ENCODE measurements at regions not wholly inside any gene's neighbourhood (a gene's known extent, or its start where the extent isn't known, plus 50 kb on each side); places are given as distances from the start of the nearest gene placed in this dataset.

DNA sequence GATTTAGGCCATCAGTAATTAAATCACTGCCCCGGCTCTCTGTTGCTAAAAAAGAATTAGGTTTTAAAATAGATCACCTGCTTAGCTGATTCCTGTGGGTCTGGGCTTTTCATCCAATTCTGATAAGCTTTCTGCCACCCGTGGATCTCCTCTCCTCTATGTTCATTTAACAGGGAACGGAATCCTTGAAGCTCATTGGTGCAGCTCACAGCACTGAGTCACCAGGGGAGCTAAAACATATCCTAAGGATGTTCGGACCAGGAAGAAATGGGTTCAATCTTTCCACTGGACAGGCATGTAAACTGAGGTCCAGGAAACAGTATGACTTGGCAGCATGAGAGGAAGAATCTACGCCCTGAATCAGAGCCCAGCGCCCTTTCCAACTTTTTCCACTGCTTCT lies 267.1 kb upstream of the GRIA1 start:
- TF ChIP-seq, protein P1, sequence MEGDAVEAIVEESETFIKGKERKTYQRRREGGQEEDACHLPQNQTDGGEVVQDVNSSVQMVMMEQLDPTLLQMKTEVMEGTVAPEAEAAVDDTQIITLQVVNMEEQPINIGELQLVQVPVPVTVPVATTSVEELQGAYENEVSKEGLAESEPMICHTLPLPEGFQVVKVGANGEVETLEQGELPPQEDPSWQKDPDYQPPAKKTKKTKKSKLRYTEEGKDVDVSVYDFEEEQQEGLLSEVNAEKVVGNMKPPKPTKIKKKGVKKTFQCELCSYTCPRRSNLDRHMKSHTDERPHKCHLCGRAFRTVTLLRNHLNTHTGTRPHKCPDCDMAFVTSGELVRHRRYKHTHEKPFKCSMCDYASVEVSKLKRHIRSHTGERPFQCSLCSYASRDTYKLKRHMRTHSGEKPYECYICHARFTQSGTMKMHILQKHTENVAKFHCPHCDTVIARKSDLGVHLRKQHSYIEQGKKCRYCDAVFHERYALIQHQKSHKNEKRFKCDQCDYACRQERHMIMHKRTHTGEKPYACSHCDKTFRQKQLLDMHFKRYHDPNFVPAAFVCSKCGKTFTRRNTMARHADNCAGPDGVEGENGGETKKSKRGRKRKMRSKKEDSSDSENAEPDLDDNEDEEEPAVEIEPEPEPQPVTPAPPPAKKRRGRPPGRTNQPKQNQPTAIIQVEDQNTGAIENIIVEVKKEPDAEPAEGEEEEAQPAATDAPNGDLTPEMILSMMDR (IDR thresholded peaks at IDR 0.05; ENCODE audit: low read depth, low read length) = no peak
- no peak for DNase-seq
- Histone ChIP-seq H3K4me1 (no peaks in the 10 kb centered on the region), H3K36me3 (no peaks in the 10 kb centered on the region), H3K4me3 (ENCODE audit: low read depth, low read length) (no peak overlapping the region), H3K27me3 (no peaks in the 10 kb centered on the region), H3K9me3 (no peaks in the 10 kb centered on the region)

DNA sequence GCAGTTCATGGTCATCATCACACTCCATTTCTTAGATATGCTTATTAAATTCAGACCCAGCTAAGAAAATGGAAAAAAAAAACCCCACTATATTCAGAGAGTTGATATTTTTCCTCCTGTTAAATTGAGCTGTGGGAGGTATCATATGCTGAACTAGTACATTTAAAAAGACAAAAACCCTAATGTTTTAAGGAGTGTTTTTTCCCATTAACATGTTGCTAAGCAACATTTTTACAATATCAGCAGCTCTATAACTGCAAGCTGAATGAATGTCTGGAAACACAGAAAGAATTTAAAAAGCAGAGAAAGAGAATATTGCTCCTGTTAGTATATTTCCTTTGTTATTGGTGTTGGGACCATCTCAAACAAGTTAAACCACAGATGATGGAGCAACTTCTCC lies 265.8 kb upstream of the GRIA1 start:
- no peak for DNase-seq
- no peaks in the 10 kb centered on the region for H3K9me3 ChIP-seq

DNA sequence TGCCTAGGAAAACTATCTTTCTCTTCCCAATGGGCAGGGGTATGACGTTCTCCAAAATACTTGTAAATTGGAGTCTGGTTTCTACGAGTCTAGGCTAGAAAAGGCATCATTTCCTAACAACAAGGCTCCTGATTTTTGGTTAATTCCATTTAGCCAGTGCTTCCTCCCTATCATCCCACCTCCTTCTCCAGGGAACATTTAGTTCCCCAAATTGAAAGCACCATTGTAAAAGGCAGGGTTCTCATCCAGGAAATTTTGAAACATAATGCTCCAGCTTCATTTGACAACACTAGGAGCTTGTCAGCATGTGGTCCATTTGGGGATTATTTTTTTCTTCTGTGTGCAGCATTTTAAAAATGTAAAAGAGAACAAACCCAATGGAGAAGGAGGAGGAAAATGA lies 256.5 kb upstream of the GRIA1 start:
- Histone ChIP-seq H3K27me3 (no peaks in the 10 kb centered on the region), H3K4me1 (no peaks in the 10 kb centered on the region), H3K36me3 (no peaks in the 10 kb centered on the region), H3K9me3 (no peaks in the 10 kb centered on the region), H3K4me3 (ENCODE audit: low read depth, low read length) (no peak overlapping the region)
- TF ChIP-seq, protein P1 (IDR thresholded peaks at IDR 0.05; ENCODE audit: low read depth, low read length) = no peak
- DNase-seq = no peak

More for the DNA sequence above, 265.8 kb upstream of the GRIA1 start:
- TF ChIP-seq, protein P1 (IDR thresholded peaks at IDR 0.05; ENCODE audit: low read depth, low read length) = no peak
- Histone ChIP-seq H3K4me3 (ENCODE audit: low read depth, low read length) (no peak overlapping the region), H3K36me3 (no peaks in the 10 kb centered on the region), H3K4me1 (no peaks in the 10 kb centered on the region), H3K27me3 (no peaks in the 10 kb centered on the region)

DNA sequence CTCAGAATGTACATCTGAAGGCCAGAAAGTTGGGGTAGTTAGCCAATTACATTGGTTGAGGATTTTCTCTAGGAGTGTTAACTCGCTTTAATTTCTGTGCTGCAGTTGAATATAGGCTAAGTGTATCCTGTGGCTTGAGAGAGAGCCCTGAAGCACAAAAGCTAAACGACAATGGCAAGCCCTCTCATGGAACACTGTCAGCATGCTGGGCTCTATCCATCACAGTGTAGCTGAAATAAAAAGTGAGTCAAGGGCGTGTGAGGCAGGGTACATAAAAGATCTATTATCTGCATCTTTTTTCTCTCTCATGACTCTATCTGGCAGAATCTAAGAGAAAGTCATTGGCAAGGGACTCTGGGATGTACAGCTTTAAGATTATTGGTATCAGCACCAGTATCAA lies 254.2 kb upstream of the GRIA1 start:
- no peaks in the 10 kb centered on the region for H3K4me1 ChIP-seq
- no peak for DNase-seq
- no peak overlapping the region for H3K4me3 ChIP-seq (ENCODE audit: low read depth, low read length)
- no peaks in the 10 kb centered on the region for H3K9me3 ChIP-seq
- H3K36me3 ChIP-seq = no peaks in the 10 kb centered on the region
- H3K27me3 ChIP-seq = no peaks in the 10 kb centered on the region
- TF ChIP-seq, protein P1 (IDR thresholded peaks at IDR 0.05; ENCODE audit: low read depth, low read length) = no peak

DNA sequence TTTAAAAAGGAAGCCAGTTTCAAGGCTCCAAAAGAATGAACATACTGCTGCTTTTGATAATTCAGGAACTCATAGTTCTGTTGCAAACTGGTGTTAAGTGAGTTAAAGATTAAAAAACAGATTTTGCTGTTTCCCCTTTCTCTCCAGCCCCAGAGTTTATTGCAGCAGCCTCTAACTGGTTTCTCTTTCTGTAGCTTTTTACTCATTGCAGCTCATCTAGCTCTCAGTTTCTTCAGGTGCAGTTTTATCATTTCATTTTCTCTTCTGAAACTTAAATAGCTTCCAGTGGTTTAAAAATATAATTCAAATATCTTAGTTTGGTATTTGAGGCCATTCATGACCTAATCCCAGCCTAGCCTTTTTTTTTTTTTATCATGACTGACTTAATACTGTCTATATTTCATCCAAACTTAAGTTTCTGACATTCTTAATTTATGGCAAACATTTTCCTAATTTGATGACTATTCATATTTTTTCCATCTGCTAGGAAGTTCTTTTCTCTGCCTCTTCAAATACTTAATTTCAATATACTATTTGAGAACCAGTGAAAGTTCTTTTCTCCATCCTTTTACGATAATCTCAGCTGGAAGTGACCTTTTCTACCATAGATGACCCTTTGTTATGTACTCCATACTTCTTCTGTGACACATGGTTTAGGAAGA lies 252.7 kb upstream of the GRIA1 start:
- no peak overlapping the region for H3K4me3 ChIP-seq (ENCODE audit: low read depth, low read length)

DNA sequence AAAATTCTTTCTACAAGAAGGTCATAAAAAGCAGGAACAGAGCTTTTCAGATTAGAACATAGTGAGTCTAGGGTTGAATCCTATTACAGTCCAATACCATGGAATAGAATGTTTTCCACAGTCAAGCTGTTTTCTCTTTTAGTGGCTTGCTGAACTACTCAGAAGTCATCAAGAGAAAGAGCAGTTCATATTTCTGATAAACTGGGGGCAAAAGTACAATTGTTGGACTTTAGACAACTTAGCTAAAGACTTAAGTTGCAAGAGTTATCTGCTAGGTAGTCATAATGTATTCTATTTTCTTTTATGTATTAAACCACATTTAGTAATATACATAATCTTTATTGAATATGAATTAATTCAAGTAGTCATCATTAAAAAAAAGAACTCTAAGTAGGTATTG lies 233.1 kb upstream of the GRIA1 start:
- H3K9me3 ChIP-seq = no peaks in the 10 kb centered on the region
- DNase-seq = no peak
- H3K36me3 ChIP-seq = no peaks in the 10 kb centered on the region
- no peaks in the 10 kb centered on the region for H3K4me1 ChIP-seq
- TF ChIP-seq, protein P1 (IDR thresholded peaks at IDR 0.05; ENCODE audit: low read depth, low read length) = no peak
- H3K4me3 ChIP-seq (ENCODE audit: low read depth, low read length) = no peak overlapping the region
- no peaks in the 10 kb centered on the region for H3K27me3 ChIP-seq

More for the DNA sequence above, 252.7 kb upstream of the GRIA1 start:
- Histone ChIP-seq H3K36me3 (no peaks in the 10 kb centered on the region), H3K27me3 (no peaks in the 10 kb centered on the region), H3K9me3 (no peaks in the 10 kb centered on the region), H3K4me1 (no peaks in the 10 kb centered on the region)
- TF ChIP-seq, protein P1 (IDR thresholded peaks at IDR 0.05; ENCODE audit: low read depth, low read length) = no peak
- no peak for DNase-seq

Data from BE2C (cell line).